PFSK-1 (cell line): ENCODE measurements at regions not wholly inside any gene's neighbourhood (a gene's known extent, or its start where the extent isn't known, plus 50 kb on each side); places are given as distances from the start of the nearest gene placed in this dataset.

Experiments
- POLR2AphosphoS5 ChIP-seq: IDR thresholded peaks from 2 replicates; pipeline ENCODE4 v1.6.1; 2012; ENCODE audit warnings: low read depth, mild to moderate bottlenecking, control low read depth, low read length, moderate library complexity
- TAF1 ChIP-seq: IDR thresholded peaks from 2 replicates; pipeline ENCODE4 v1.6.1; 2012; ENCODE audit warnings: low read length, control low read depth, borderline replicate concordance; ENCODE audit not compliant: insufficient read depth

DNA sequence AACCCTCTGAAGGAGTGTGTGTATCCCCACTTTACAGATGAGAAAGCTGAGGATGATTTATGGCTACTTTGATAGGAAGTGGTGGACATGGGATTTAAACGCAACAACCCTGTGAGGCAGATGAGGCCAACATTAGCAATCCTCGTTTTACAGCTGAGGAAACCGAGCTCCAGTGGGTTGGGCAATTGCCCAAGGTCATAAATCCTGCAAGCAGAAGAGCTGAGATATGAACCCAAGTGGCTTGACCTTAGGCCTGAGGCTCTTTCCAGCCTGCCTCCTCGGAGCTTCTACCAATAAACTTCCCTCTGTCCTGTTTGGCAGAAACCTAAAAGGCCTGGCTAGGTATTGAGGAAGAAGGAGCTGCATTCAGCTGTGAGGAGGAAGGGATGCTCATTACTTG is 185.5 kb upstream of the RBPJ start:
- no peak for TF ChIP-seq TAF1
- no peak for TF ChIP-seq POLR2AphosphoS5
